Retinal pigment epithelial cell (primary cell): ENCODE measurements at regions not wholly inside any gene's neighbourhood (a gene's known extent, or its start where the extent isn't known, plus 50 kb on each side); places are given as distances from the start of the nearest gene placed in this dataset.

Experiments
- DNase-seq: peaks from one replicate; pipeline ENCODE4 v3.0.0-alpha.2; 2010; ENCODE audit warnings: low read depth
- H3K4me3 ChIP-seq: 2 replicates; pipeline ENCODE4 v1.5.1; 2011; ENCODE audit warnings: mild to moderate bottlenecking, low read length, control low read depth, moderate library complexity
- CTCF ChIP-seq: conservative IDR thresholded peaks from 2 replicates; pipeline ENCODE4 v1.5.1; 2011; ENCODE audit warnings: low read depth, low read length, control low read depth, inconsistent platforms

DNA sequence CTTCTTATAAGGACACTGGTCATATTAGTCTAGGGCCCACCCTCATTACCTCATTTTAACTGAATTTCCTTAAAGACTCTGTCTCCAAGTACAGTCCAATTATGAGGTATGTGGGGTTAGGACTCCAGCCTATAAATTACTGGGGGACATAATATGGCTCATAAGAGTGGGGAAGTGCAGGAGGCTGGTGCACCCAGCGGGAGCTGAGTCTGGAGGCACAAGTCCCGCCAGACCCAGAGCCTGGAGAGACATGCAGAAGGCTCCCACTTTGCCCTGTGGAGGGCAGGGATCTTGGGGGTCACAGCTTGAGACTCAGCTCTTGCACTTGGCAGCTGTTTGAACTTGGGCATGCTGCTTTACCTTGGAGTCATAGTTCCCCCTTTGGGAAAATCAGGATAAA, 250.4 kb downstream of the RHOU start:
- TF ChIP-seq CTCF: no peak
- no peak for DNase-seq

GRCh38 chr1:228986093-228986904, 251.0 kb downstream of the RHOU start:
- peak; percentile 22 for DNase-seq
- no peak for TF ChIP-seq CTCF

More for the DNA sequence above, 250.4 kb downstream of the RHOU start:
- no peak overlapping the region for H3K4me3 ChIP-seq

DNA sequence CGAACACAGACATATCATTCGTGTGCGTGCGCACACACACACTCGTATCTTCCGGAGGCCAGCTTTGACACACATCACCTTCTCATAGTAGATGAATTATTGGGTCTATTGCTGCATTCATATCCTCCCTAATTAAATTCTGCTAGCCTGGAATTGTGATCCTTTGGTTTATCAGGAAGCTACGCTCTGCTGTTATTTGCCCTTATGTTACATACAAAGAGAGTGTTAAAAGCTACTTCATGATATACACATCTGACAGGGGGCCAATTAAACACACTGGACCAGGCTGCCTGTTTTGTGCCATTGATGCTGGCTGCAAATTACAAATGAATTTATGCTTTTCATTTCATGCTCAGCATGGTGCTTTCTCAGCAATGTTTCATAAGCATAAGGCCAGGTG, 252.0 kb downstream of the RHOU start:
- no peak for DNase-seq
- no peak overlapping the region for H3K4me3 ChIP-seq
- no peak for TF ChIP-seq CTCF

More at GRCh38 chr1:228986093-228986904, 251.0 kb downstream of the RHOU start:
- no peak overlapping the region for H3K4me3 ChIP-seq

DNA sequence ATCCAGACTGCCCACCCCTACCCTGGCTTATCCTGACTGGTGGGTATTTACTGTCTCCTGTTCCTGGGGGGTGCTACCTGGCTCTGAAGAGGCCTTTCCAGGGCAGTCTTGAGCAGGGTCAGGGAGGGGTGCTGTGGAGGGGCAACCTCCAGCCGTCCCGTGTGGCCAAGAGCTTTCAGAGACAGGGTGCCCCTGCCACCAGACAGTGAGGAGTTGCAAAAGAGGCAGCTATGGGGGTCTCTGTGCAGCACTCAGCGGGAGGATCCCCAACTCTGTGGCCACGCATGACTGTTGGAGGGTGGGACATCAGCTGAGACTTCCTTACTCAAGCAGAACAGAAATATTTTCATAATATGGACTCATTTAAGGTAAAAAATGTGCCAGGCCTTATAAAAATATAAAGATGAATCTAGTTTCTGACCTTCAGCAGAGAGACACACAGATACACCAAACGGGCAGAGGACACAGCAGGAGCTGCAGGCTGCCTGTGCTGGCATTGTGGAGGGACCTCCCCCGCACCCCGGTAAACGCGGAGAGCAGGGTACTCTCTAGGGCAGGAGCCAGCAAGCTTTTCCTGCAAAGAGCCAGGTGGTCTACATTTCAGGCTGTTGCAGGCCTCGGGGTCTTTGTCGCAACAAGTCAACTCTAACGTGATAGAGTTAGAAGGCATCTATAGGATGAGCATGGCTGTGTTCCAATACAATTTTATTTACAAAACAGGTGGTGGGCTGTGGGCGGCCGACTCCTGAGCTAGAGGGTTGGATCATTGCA, 252.6 kb downstream of the RHOU start:
- H3K4me3 ChIP-seq: no peak overlapping the region
- TF ChIP-seq CTCF: no peak
- DNase-seq: no peak

GRCh38 chr1:228988664-228989063, 253.4 kb downstream of the RHOU start:
- no peak for DNase-seq
- no peak for TF ChIP-seq CTCF
- H3K4me3 ChIP-seq: no peak overlapping the region

DNA sequence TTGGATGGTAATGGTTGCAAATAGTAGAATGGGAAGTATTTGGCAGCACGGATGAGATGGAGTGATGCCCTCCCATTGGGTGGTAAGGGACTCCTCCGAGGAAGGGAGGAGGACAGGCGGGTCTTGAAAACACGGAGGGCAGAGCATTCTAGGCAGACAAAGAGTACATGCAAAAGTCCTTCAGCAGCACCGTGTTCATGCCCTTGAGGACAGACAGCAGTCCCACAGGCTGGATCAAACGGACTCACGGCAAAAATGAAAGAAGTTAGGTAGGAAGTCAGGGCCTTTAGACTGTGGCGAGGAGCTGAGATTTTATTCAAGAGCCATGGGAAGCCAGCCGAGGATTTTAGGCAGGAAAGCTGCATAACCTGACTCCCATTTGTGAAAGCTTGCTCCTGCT, 253.9 kb downstream of the RHOU start:
- no peak for DNase-seq
- H3K4me3 ChIP-seq: no peak overlapping the region
- no peak for TF ChIP-seq CTCF

DNA sequence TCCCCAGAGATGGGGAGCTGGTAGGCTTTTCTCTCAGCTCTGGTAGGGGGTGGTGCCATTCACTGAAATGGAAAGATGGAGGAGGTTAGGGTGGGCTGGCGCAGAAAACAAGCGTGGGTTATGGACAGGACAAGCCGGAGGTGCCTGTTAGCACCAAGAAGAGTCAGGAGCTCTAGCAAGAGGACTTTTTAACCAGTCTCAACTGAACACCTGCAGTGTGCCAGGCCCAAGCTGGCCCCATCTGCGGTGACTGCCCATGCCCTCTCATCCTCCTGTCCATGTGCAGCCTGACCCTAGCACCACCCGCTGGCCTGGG, 254.4 kb downstream of the RHOU start:
- DNase-seq: no peak

More for the DNA sequence above, 254.4 kb downstream of the RHOU start:
- TF ChIP-seq CTCF: no peak
- H3K4me3 ChIP-seq: no peak overlapping the region
